HTR-8/SVneo (cell line): ENCODE measurements at regions not wholly inside any gene's neighbourhood (a gene's known extent, or its start where the extent isn't known, plus 50 kb on each side); places are given as distances from the start of the nearest gene placed in this dataset.
"Not testable (repeated sequence)": the region's sequence is repeated elsewhere in the genome, so short reads cannot be mapped to it uniquely, and the experiment has no call there.

Source experiments
- DNase-seq: peaks from one replicate; pipeline ENCODE4 v3.0.0; 2011; ENCODE audit warnings: low spot score, mixed read lengths; ENCODE audit not compliant: insufficient read length
- FAIRE-seq: peaks from 2 replicates; lab custom pipeline; 2011; peaks lifted over from hg19 to GRCh38; lab: Jason Lieb, UNC

- FAIRE-seq = no peak
Observed at GRCh38 chr17:82998637-82999036, 80.8 kb upstream of the METRNL start.

GRCh38 chr17:83000738-83001137, 78.7 kb upstream of the METRNL start:
- FAIRE-seq (peak; percentile 57), DNase-seq (no peak)

More at GRCh38 chr17:82998637-82999036, 80.8 kb upstream of the METRNL start:
- DNase-seq = no peak

- DNase-seq = no peak
- no peak for FAIRE-seq
Observed at GRCh38 chr17:83002118-83002805, 77.1 kb upstream of the METRNL start.

GRCh38 chr17:83004791-83005380, 74.5 kb upstream of the METRNL start:
- peak; percentile 33 for FAIRE-seq
- DNase-seq = no peak

- no peak for DNase-seq
- FAIRE-seq = no peak
Observed at GRCh38 chr17:83005639-83006038, 73.8 kb upstream of the METRNL start.

GRCh38 chr17:83006515-83007455, 72.6 kb upstream of the METRNL start:
- DNase-seq (no peak), FAIRE-seq (no peak)

GRCh38 chr17:83007504-83008185, 71.8 kb upstream of the METRNL start:
- no peak for DNase-seq
- no peak for FAIRE-seq

GRCh38 chr17:83008186-83008510, 71.3 kb upstream of the METRNL start:
- FAIRE-seq (no peak), DNase-seq (no peak)

GRCh38 chr17:83008526-83008925, 70.9 kb upstream of the METRNL start:
- DNase-seq (no peak), FAIRE-seq (no peak)

- no peak for FAIRE-seq
- no peak for DNase-seq
Observed at GRCh38 chr17:83009414-83010205, 69.8 kb upstream of the METRNL start.

- FAIRE-seq (peak; percentile 31), DNase-seq (no peak)
Observed at GRCh38 chr17:83010206-83011200, 68.9 kb upstream of the METRNL start.

- DNase-seq, FAIRE-seq: not testable (repeated sequence)
Observed at GRCh38 chr17:83011676-83012075, 67.7 kb upstream of the METRNL start.

- FAIRE-seq (no peak), DNase-seq (no peak)
Observed at GRCh38 chr17:83012200-83012785, 67.1 kb upstream of the METRNL start.

GRCh38 chr17:83012868-83013778, 66.3 kb upstream of the METRNL start:
- no peak for FAIRE-seq
- no peak for DNase-seq

GRCh38 chr17:83013779-83014117, 65.7 kb upstream of the METRNL start:
- DNase-seq (no peak), FAIRE-seq (no peak)

GRCh38 chr17:83014297-83014696, 65.1 kb upstream of the METRNL start:
- DNase-seq = no peak
- FAIRE-seq = no peak
